Karpas-422 (cell line): ENCODE measurements at regions not wholly inside any gene's neighbourhood (a gene's known extent, or its start where the extent isn't known, plus 50 kb on each side); places are given as distances from the start of the nearest gene placed in this dataset.

Source experiments
- DNase-seq: peaks from one replicate; pipeline ENCODE4 v3.0.0-alpha.2; 2015
- H2AFZ ChIP-seq: fragments of 200-600 bp; sonication (generic); 2 replicates; pipeline ENCODE4 v1.6.1; 2014; ENCODE audit warnings: antibody characterized with exemption, low read length, mixed read lengths
- H3K27ac ChIP-seq: fragments of 200-600 bp; sonication (generic); 2 replicates; pipeline ENCODE4 v1.5.1; 2014; ENCODE audit warnings: mild to moderate bottlenecking, low read length, moderate library complexity
- H3K27me3 ChIP-seq: fragments of 200-600 bp; sonication (generic); 2 replicates; pipeline ENCODE4 v1.6.1; 2014; ENCODE audit warnings: low read length, mixed read lengths
- H3K36me3 ChIP-seq: fragments of 200-600 bp; sonication (generic); 2 replicates; pipeline ENCODE4 v1.6.1; 2014; ENCODE audit warnings: low read length, mixed read lengths; ENCODE audit not compliant: insufficient read depth
- H3K4me1 ChIP-seq: fragments of 200-600 bp; sonication (generic); 2 replicates; pipeline ENCODE4 v1.6.1; 2014; ENCODE audit warnings: mild to moderate bottlenecking, low read length, mixed read lengths
- H3K4me2 ChIP-seq: fragments of 200-600 bp; sonication (generic); 2 replicates; pipeline ENCODE4 v1.6.1; 2014; ENCODE audit warnings: low read length, low read depth, mild to moderate bottlenecking; ENCODE audit not compliant: poor library complexity, severe bottlenecking
- H3K4me3 ChIP-seq: fragments of 200-600 bp; sonication (generic); 2 replicates; pipeline ENCODE4 v1.5.1; 2014; ENCODE audit warnings: mild to moderate bottlenecking, antibody characterized with exemption, low read length, mixed read lengths
- H3K79me2 ChIP-seq: fragments of 200-600 bp; sonication (generic); 2 replicates; pipeline ENCODE4 v1.6.1; 2014; ENCODE audit warnings: mild to moderate bottlenecking, low read length, mixed read lengths
- H3K9ac ChIP-seq: fragments of 200-600 bp; sonication (generic); 2 replicates; pipeline ENCODE4 v1.6.0; 2014; ENCODE audit warnings: low read length
- H3K9me2 ChIP-seq: fragments of 200-600 bp; sonication (generic), shearing (Covaris generic); replicated peaks from 2 replicates; pipeline ENCODE4 v1.6.0; 2014; ENCODE audit warnings: mild to moderate bottlenecking, low read length, moderate library complexity; ENCODE audit not compliant: insufficient read depth
- H3K9me3 ChIP-seq: fragments of 300-700, 200-600 bp; sonication (generic); 2 replicates; pipeline ENCODE4 v1.6.1; 2014; ENCODE audit warnings: low read length, mixed read lengths
- H4K20me1 ChIP-seq: fragments of 200-600 bp; sonication (generic); 2 replicates; pipeline ENCODE4 v1.6.1; 2014; ENCODE audit warnings: mild to moderate bottlenecking, antibody characterized with exemption, low read length, low read depth; ENCODE audit not compliant: insufficient read depth

- no peak overlapping the region for H3K4me2 ChIP-seq
- peak; percentile 29 for DNase-seq
Measured at GRCh38 chr11:11113626-11114025, 239.4 kb downstream of the CSNK2A3 start.

GRCh38 chr11:11108026-11108425, 245.0 kb downstream of the CSNK2A3 start:
- Histone ChIP-seq H2AFZ (no peak overlapping the region), H3K9ac (no peak overlapping the region), H4K20me1 (no peaks in the 10 kb centered on the region), H3K27ac (no peak overlapping the region), H3K9me2 (no peaks in the 10 kb centered on the region), H3K4me1 (no peaks in the 10 kb centered on the region; the same call in 1 of the 2 replicates), H3K27me3 (no peaks in the 10 kb centered on the region), H3K79me2 (no peaks in the 10 kb centered on the region), H3K4me3 (no peak overlapping the region), H3K9me3 (no peaks in the 10 kb centered on the region), H3K4me2 (no peak overlapping the region), H3K36me3 (no peaks in the 10 kb centered on the region)
- peak; percentile 23 for DNase-seq

More at GRCh38 chr11:11113626-11114025, 239.4 kb downstream of the CSNK2A3 start:
- Histone ChIP-seq H2AFZ (no peak overlapping the region), H3K27ac (no peak overlapping the region), H3K4me1 (no peaks in the 10 kb centered on the region), H4K20me1 (no peaks in the 10 kb centered on the region), H3K36me3 (no peaks in the 10 kb centered on the region), H3K9me3 (no peaks in the 10 kb centered on the region), H3K4me3 (no peak overlapping the region), H3K27me3 (no peaks in the 10 kb centered on the region), H3K79me2 (no peaks in the 10 kb centered on the region), H3K9ac (no peak overlapping the region), H3K9me2 (no peaks in the 10 kb centered on the region)

- H3K4me1 ChIP-seq, result no peaks in the 10 kb centered on the region; the same call in 1 of the 2 replicates
- no peaks in the 10 kb centered on the region for H3K9me3 ChIP-seq
- H3K27ac ChIP-seq, result no peak overlapping the region
- H3K4me2 ChIP-seq, result no peak overlapping the region
- no peak overlapping the region for H3K9ac ChIP-seq
- no peak overlapping the region for H3K4me3 ChIP-seq
- no peaks in the 10 kb centered on the region for H4K20me1 ChIP-seq
- no peaks in the 10 kb centered on the region for H3K27me3 ChIP-seq
- H3K9me2 ChIP-seq, result no peaks in the 10 kb centered on the region
- no peak overlapping the region for H2AFZ ChIP-seq
- no peaks in the 10 kb centered on the region for H3K79me2 ChIP-seq
- peak; percentile 34 for DNase-seq
- H3K36me3 ChIP-seq, result no peaks in the 10 kb centered on the region
Measured at GRCh38 chr11:11107076-11107723, 245.8 kb downstream of the CSNK2A3 start.

- H3K79me2 ChIP-seq, result no peaks in the 10 kb centered on the region
- DNase-seq, result peak; percentile 38
- H3K4me1 ChIP-seq, result no peaks in the 10 kb centered on the region; the same call in 1 of the 2 replicates
- H4K20me1 ChIP-seq, result no peaks in the 10 kb centered on the region
- H2AFZ ChIP-seq, result no peak overlapping the region
- H3K4me3 ChIP-seq, result no peak overlapping the region
- H3K4me2 ChIP-seq, result no peak overlapping the region
- no peak overlapping the region for H3K27ac ChIP-seq
- no peaks in the 10 kb centered on the region for H3K27me3 ChIP-seq
- H3K9me3 ChIP-seq, result no peaks in the 10 kb centered on the region
- H3K9ac ChIP-seq, result no peak overlapping the region
- no peaks in the 10 kb centered on the region for H3K36me3 ChIP-seq
- no peaks in the 10 kb centered on the region for H3K9me2 ChIP-seq
Measured at GRCh38 chr11:11105361-11105760, 247.5 kb upstream of the ZBED5 start.

- DNase-seq, result no peak
- Histone ChIP-seq H3K4me1 (no peaks in the 10 kb centered on the region; the same call in 1 of the 2 replicates), H3K27me3 (no peaks in the 10 kb centered on the region)
Measured at GRCh38 chr11:11095831-11096723, 238.2 kb upstream of the ZBED5 start.

GRCh38 chr11:11090495-11090894, 232.6 kb upstream of the ZBED5 start:
- no peak overlapping the region for H3K9ac ChIP-seq
- H2AFZ ChIP-seq, result no peak overlapping the region
- peak overlapping the region; percentile 11; the same call in 1 of the 2 replicates for H3K4me3 ChIP-seq
- H3K4me2 ChIP-seq, result no peak overlapping the region
- H3K79me2 ChIP-seq, result no peaks in the 10 kb centered on the region
- peak overlapping the region; percentile 38; the same call in 1 of the 2 replicates for H3K27ac ChIP-seq
- H3K27me3 ChIP-seq, result peaks cover 2% of the 10 kb centered on the region; the same call in 1 of the 2 replicates
- no peaks in the 10 kb centered on the region for H3K36me3 ChIP-seq
- DNase-seq, result no peak
- H3K9me3 ChIP-seq, result peaks cover 6% of the 10 kb centered on the region; the same call in 1 of the 2 replicates
- peaks cover 12% of the 10 kb centered on the region for H3K4me1 ChIP-seq
- H3K9me2 ChIP-seq, result no peaks in the 10 kb centered on the region
- no peaks in the 10 kb centered on the region for H4K20me1 ChIP-seq

More at GRCh38 chr11:11095831-11096723, 238.2 kb upstream of the ZBED5 start:
- H3K36me3 ChIP-seq, result no peaks in the 10 kb centered on the region
- H4K20me1 ChIP-seq, result no peaks in the 10 kb centered on the region
- no peak overlapping the region for H3K4me3 ChIP-seq
- H3K79me2 ChIP-seq, result no peaks in the 10 kb centered on the region
- H3K27ac ChIP-seq, result no peak overlapping the region
- H3K4me2 ChIP-seq, result no peak overlapping the region
- no peak overlapping the region for H2AFZ ChIP-seq
- H3K9me2 ChIP-seq, result no peaks in the 10 kb centered on the region
- peaks cover 6% of the 10 kb centered on the region; the same call in 1 of the 2 replicates for H3K9me3 ChIP-seq
- no peak overlapping the region for H3K9ac ChIP-seq

GRCh38 chr11:11089805-11090204, 232.0 kb upstream of the ZBED5 start:
- Histone ChIP-seq H3K4me1 (peaks cover 12% of the 10 kb centered on the region), H3K27me3 (peaks cover 2% of the 10 kb centered on the region; the same call in 1 of the 2 replicates), H2AFZ (no peak overlapping the region), H3K9ac (no peak overlapping the region), H3K9me2 (no peaks in the 10 kb centered on the region), H3K4me3 (peak overlapping the region; percentile 11), H3K4me2 (no peak overlapping the region), H3K79me2 (no peaks in the 10 kb centered on the region), H3K36me3 (no peaks in the 10 kb centered on the region), H3K9me3 (peaks cover 6% of the 10 kb centered on the region; the same call in 1 of the 2 replicates), H3K27ac (peak overlapping the region; percentile 47), H4K20me1 (no peaks in the 10 kb centered on the region)
- peak; percentile 56 for DNase-seq

GRCh38 chr11:11086979-11087378, 229.1 kb upstream of the ZBED5 start:
- H3K9me2 ChIP-seq, result no peaks in the 10 kb centered on the region
- peaks cover 2% of the 10 kb centered on the region; the same call in 1 of the 2 replicates for H3K27me3 ChIP-seq
- no peaks in the 10 kb centered on the region for H4K20me1 ChIP-seq
- H3K36me3 ChIP-seq, result no peaks in the 10 kb centered on the region
- no peak overlapping the region for H3K4me3 ChIP-seq
- DNase-seq, result no peak
- peaks cover 6% of the 10 kb centered on the region; the same call in 1 of the 2 replicates for H3K9me3 ChIP-seq
- H3K4me2 ChIP-seq, result no peak overlapping the region
- no peak overlapping the region for H2AFZ ChIP-seq
- no peak overlapping the region for H3K9ac ChIP-seq
- no peaks in the 10 kb centered on the region for H3K79me2 ChIP-seq
- peaks cover 12% of the 10 kb centered on the region for H3K4me1 ChIP-seq
- no peak overlapping the region for H3K27ac ChIP-seq
